HG02973 (cell line): ENCODE measurements at regions not wholly inside any gene's neighbourhood (a gene's known extent, or its start where the extent isn't known, plus 50 kb on each side); places are given as distances from the start of the nearest gene placed in this dataset.

Experiments used
- ATAC-seq: cut with Tn5 transposase; IDR thresholded peaks from one replicate; pipeline ENCODE4 v1.9.1; 2021; ENCODE audit warnings: moderate library complexity; ENCODE audit not compliant: unreplicated experiment

GRCh38 chr3:804211-804610, 288.6 kb upstream of the CNTN6 start:
- no peak for ATAC-seq

- ATAC-seq, result no peak
Measured at GRCh38 chr3:805326-805725, 287.5 kb upstream of the CNTN6 start.

GRCh38 chr3:806006-806405, 286.8 kb upstream of the CNTN6 start:
- no peak for ATAC-seq

DNA sequence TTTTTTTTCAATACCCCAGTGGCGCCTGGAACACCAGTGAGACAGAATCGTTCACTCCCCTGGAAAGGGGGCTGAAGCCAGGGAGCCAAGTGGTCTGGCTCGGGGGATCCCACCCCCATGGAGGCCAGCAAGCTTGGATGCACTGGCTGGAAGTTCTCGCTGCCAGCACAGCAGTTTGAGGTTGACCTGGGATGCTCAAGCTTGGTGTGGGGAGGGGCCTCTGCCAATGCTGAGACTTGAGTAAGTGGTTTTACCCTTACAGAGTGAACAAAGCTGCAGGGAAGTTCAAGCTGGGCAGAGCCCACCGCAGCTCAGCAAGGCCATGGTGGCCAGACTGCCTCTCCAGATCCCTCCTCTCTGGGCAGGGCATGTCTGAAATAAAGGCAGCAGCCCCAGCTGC, 276.2 kb upstream of the CNTN6 start:
- no peak for ATAC-seq

GRCh38 chr3:834679-835078, 258.1 kb upstream of the CNTN6 start:
- no peak for ATAC-seq

DNA sequence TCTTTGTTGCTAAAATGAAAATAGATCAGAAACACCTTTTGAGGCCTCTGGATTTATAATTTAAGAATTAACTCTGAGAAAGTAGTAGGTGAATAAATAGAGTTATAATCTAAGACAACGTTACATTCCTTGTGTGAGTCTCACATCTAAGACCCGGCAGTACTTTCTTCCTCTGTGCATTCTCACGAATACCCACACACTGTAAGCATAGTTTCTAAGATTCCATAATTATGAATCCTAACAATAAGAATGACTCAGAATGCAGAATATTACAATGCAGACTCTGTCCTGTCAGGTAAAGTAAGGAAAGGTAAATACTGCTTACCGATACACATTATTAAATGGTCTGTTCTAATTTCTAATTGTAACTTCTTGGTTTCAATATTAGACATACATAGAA, 257.7 kb upstream of the CNTN6 start:
- ATAC-seq, result no peak

- ATAC-seq, result no peak
Measured at GRCh38 chr3:839981-840380, 252.8 kb upstream of the CNTN6 start.

GRCh38 chr3:851098-851790, 241.6 kb upstream of the CNTN6 start:
- no peak for ATAC-seq

- ATAC-seq, result no peak
Measured at GRCh38 chr3:852033-852432, 240.8 kb upstream of the CNTN6 start.

- ATAC-seq, result no peak
Measured at GRCh38 chr3:853489-853888, 239.3 kb upstream of the CNTN6 start.

DNA sequence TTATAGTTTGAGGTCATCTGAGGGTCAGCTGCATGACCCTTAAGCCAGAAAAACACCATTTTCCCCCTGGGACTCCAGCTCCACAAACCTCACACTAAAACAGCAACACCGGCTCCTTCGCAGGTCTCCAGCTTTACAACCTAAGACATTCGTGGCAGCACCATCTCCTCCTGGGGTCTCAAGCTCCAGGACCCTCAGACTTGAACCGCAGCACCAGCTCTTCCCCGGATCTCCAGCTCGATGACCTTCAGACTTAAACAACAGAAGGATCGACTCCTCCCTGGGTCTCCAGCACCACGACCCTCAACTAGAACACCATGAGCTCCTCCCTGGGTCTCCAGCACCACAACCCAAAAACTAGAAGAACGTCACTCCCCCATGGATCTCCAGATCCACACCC, 233.7 kb upstream of the CNTN6 start:
- ATAC-seq, result no peak

- ATAC-seq, result no peak
Measured at GRCh38 chr3:861721-862120, 231.1 kb upstream of the CNTN6 start.

DNA sequence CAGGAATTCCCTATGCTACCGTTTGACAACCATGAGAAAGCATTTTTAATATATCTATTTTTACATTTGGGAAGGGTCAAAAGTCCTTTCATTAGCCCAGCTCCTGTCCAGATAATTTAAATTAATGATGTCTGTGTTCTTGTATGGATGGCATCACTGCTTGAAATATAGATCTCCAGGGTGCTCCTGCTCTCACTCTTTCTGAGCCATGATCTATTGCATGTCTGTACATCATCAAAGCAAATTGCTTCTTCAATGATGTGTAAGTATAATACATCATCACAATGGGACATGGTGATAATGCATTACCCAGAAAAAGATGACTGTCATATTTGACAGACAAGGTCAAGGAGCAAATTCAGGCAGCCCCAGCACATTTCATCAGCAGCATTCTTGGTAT, 223.6 kb upstream of the CNTN6 start:
- no peak for ATAC-seq

DNA sequence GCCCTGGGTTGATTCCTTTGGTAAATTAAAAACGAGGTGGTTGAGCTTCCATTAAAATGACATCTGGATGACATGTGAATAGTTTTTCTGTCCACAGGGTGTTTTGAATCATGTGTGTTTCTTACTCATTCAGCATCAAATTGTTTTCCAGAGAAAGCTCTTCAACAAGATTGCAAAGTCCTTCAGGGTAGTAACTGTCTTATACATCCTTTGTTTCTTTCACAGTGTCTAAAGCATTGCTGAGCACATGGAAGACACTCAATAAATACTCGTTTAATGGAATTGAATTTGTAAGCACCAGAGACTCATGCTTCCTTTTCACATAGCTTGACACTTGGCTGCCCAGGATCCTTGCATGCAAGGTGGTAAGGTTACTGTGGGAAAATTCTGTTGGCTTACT, 223.1 kb upstream of the CNTN6 start:
- ATAC-seq, result no peak

DNA sequence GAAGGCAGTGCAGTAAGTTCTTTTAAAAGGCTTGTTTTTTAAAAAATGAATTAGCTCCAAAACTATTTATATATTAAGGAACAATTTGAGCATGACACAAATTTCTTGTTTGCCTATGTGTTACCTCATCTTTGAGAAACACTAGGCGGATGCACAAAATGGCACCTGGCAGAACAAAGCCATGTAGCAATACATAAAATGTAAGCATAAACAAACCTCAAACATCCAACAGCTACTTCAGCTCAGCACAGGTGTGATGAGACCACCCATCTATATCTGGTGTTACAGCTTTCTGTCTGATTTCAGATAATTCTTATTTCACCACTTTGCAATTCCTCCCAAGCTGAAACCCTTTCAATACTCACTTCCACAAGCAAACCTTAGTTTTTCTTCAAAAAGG, 221.2 kb upstream of the CNTN6 start:
- ATAC-seq, result no peak

DNA sequence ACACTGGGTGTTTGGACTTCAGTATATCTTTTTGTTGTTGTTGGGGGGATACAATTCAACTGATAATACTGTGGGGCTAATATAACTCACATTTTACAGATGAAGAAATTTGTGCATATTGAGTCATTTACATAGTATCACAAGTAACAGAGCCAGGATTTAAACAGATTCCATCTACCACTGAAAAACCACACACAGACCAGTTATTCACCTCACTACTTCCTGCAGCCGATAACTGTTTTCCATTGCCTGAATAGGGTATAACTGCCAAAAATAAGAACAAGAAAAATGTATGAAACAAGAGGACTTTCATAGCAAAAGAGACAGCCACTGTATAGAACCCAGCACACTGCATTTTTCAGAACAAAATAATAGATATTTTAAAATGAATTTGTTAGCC, 215.8 kb upstream of the CNTN6 start:
- ATAC-seq, result no peak

DNA sequence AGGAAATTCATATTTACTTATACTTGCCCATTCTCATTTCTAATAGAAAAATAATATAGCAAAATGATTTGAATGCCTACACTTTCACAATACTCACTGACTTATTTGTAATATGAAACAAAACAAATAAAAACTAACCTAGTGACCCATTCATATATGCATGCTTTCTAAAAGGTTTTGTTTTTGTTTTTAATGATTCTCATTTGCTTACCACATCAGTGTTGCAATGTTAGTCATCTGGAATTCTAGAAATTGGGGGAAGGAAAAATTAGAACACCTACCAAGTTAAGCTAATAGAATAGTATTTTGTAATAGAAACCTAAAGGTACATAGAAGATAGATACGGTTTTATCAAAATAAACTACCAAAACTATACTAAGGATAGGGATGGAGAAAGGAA, 214.1 kb upstream of the CNTN6 start:
- no peak for ATAC-seq

DNA sequence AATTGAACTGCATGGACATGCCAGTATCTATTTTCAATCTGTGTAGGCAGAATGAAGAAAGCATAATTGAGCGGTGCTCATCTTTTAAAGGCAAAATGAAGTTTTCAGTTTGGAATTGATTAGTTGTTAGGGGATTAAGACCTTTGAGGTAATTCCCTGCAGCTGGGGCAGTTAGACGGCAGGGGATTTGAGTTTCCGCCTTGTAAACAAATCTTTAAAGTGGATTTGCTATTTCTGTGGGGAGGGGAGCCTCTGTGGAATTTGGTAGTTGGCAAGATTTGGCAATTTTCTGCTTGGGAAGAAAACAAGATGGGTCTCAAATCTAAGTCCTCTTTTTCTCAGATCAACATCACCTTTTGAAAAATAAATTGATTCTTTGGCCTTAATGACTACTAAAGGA, 212.5 kb upstream of the CNTN6 start:
- ATAC-seq, result no peak

GRCh38 chr3:882533-882932, 210.3 kb upstream of the CNTN6 start:
- no peak for ATAC-seq

- ATAC-seq, result peak; percentile 87
Measured at GRCh38 chr3:901953-902778, 190.7 kb upstream of the CNTN6 start.

- ATAC-seq, result no peak
Measured at GRCh38 chr3:905217-905616, 187.6 kb upstream of the CNTN6 start.

- ATAC-seq, result no peak
Measured at GRCh38 chr3:906739-907138, 186.1 kb upstream of the CNTN6 start.

- ATAC-seq, result no peak
Measured at GRCh38 chr3:908839-909238, 184.0 kb upstream of the CNTN6 start.
